Pancreas (tissue), 10 donors: ENCODE measurements at regions not wholly inside any gene's neighbourhood (a gene's known extent, or its start where the extent isn't known, plus 50 kb on each side); places are given as distances from the start of the nearest gene placed in this dataset.

ENCODE experiments used
- ATAC-seq, 4 donors: fragments of 200-7000 bp; cut with Tn5 transposase; one replicate each; pipeline versions ENCODE4 v1.8.0 to v1.9.1; 2020; ENCODE audit warnings: mild to moderate bottlenecking in 4 of 4, moderate library complexity in 4 of 4
- DNase-seq, 6 donors: peaks; one replicate each; pipeline ENCODE4 v3.0.0-alpha.2; 2020
- FAIRE-seq: peaks from 2 replicates; lab custom pipeline; 2012; peaks lifted over from hg19 to GRCh38; lab: Jason Lieb, UNC
- H3K27ac ChIP-seq, 4 donors: fragments of 200-600 bp; sonication (generic); 1 replicate in 3 of 4; 2 replicates in 1 of 4; pipeline versions ENCODE4 v1.5.0 to v1.8.0; 2020
- H3K27me3 ChIP-seq, 4 donors: fragments of 200-600 bp; one replicate each; pipeline ENCODE4 v1.8.0; 2021
- H3K36me3 ChIP-seq, 3 donors: fragments of 200-600 bp; sonication (generic) in 1 of 3; one replicate each; pipeline versions ENCODE4 v1.5.0 to v1.8.0; 2020 to 2021
- H3K4me1 ChIP-seq, 3 donors: fragments of 200-600 bp; one replicate each; pipeline ENCODE4 v1.8.0; 2021
- H3K4me3 ChIP-seq, 4 donors: fragments of 200-600 bp; sonication (generic) in 2 of 4; one replicate each; pipeline versions ENCODE4 v1.5.0 to v1.8.0; 2020 to 2021
- H3K9me3 ChIP-seq, 4 donors: fragments of 200-600 bp; one replicate each; pipeline ENCODE4 v1.8.0; 2021
- WGBS, 2 donors: extraction: QIAGEN DNeasy Blood & Tissue Kit; methylation state at CpG; one replicate each; pipeline ENCODE4 v1.1.7; 2013; 5-methylcytosine and 5-hydroxymethylcytosine counted together
- intact Hi-C, 3 donors: fragments of 100-400 bp; cut with DNase I; formaldehyde crosslinking; loops; one replicate each; pipeline versions ENCODE4 v1.11.1 to v1.14.2; 2022
- TF ChIP-seq, protein P1 (sequence below), 4 donors: fragments of 200-600 bp; sonication (generic) in 3 of 4; IDR thresholded peaks; one replicate each; pipeline versions ENCODE4 v1.5.0 to v1.8.0; 2021; ENCODE audit warnings: antibody characterized with exemption in 4 of 4
- donor health status: healthy with polysubstance abuse.
- donor health status: DM: no; HTN: no; CAD: no; lungs with moderate emphysema.
- donor health status: DM: no; HTN: no; CAD: no.
- donor health status: control.
- donor health status: control.
- donor health status: Bipolar disorder and iron deficiency.
- donor health status: DM: yes; HTN: yes; CAD: no.
- donor health status: DM: no; HTN: no; CAD: no.
- donor health status: DM: no; HTN: no; CAD: no.
- donor health status: DM: yes; HTN: yes; CAD: no.

DNA sequence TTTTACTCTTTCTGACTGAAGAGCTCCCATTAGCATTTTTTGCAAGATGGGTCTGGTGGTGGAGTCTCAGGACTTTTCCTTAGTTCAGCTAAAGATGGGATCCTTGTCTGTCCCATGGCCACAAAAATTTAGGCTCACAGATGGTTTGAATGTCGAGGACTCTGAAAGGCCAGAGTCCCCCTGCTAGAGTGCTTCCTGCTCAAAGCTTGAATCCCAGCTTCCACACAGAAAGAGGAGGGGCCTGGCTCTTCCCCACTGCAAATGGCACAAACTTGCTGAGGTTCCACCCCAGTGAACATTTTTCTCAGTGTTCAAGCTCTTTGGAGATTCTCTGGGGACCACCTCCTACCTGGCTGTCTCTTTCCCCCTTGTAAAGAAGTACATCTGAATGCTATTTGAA is 64.7 kb upstream of the UGT2B15 start:
- DNase-seq = no peak
- peak overlapping the region in 3 of 4 donors; percentile 28 to 81 (median 80) for H3K27ac ChIP-seq

DNA sequence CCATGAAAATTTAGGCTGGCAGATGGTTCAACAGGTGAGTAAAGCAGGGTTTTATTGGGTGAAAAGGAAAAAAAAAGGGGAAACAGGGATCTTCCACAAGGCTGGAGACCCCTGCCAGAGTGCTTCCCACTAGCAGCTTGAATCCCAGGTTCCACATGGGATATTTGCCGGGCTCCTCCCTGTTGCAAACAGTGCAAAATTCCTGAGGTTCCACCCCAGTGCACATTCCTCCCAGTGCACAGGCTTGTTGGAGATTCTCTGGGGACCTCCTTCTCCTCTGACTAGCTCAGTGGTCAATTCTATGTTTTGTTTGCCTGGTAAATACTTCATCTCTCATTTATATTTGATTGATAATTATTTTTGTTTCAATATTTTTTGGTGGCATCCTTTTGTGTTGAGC is 66.4 kb upstream of the UGT2B15 start:
- FAIRE-seq = no peak
- WGBS, 2 donors = 90 to 94% methylated on average over 1 of the region's 1 CpG
- intact Hi-C loops = no loop called here
- H3K4me1 ChIP-seq = peaks cover 16 to 26% (median 24%) of the 10 kb centered on the region in 3 donors
- H3K9me3 ChIP-seq = no peaks in the 10 kb centered on the region
- no peaks in the 10 kb centered on the region for H3K36me3 ChIP-seq
- no peak overlapping the region for H3K4me3 ChIP-seq
- TF ChIP-seq, protein P1, sequence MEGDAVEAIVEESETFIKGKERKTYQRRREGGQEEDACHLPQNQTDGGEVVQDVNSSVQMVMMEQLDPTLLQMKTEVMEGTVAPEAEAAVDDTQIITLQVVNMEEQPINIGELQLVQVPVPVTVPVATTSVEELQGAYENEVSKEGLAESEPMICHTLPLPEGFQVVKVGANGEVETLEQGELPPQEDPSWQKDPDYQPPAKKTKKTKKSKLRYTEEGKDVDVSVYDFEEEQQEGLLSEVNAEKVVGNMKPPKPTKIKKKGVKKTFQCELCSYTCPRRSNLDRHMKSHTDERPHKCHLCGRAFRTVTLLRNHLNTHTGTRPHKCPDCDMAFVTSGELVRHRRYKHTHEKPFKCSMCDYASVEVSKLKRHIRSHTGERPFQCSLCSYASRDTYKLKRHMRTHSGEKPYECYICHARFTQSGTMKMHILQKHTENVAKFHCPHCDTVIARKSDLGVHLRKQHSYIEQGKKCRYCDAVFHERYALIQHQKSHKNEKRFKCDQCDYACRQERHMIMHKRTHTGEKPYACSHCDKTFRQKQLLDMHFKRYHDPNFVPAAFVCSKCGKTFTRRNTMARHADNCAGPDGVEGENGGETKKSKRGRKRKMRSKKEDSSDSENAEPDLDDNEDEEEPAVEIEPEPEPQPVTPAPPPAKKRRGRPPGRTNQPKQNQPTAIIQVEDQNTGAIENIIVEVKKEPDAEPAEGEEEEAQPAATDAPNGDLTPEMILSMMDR (IDR thresholded peaks at IDR 0.05) = no peak
- H3K27me3 ChIP-seq = no peaks in the 10 kb centered on the region
- no peak overlapping the region for H3K27ac ChIP-seq
- DNase-seq = no peak
- no peak for ATAC-seq

More for the DNA sequence above, 64.7 kb upstream of the UGT2B15 start:
- 62 to 70% methylated on average over 1 of the region's 1 CpG for WGBS, 2 donors
- Histone ChIP-seq H3K36me3 (no peaks in the 10 kb centered on the region), H3K4me3 (no peak overlapping the region), H3K9me3 (no peaks in the 10 kb centered on the region), H3K4me1 (peaks cover 16 to 26% (median 24%) of the 10 kb centered on the region in 3 donors), H3K27me3 (no peaks in the 10 kb centered on the region)
- ATAC-seq (no peak), FAIRE-seq (no peak)
- TF ChIP-seq, protein P1 (IDR thresholded peaks at IDR 0.05) = no peak
- intact Hi-C loops = no loop called here

DNA sequence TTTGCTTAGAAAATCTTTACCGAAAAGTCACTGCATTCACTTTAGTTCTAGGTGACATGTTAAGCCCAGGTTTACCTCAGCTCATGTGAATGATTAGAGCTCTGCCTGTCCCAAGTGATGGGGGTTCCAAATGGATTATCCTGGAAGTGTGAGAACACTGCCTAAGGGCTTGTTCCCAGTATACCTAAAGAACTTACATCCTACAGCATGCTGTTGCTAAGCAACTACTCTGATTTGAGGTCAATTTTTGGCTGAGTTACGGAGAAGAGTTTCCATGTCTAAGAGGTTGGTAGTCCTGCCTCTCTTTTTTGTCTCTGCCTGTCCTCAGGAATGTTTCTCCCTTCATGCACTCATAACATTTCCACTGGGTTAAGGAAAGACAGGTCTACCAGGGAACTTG is 67.6 kb upstream of the UGT2B15 start:
- TF ChIP-seq, protein P1 (IDR thresholded peaks at IDR 0.05) = no peak
- DNase-seq (no peak), ATAC-seq (no peak), FAIRE-seq (no peak)
- Histone ChIP-seq H3K4me3 (no peak overlapping the region), H3K27ac (no peak overlapping the region), H3K27me3 (no peaks in the 10 kb centered on the region), H3K4me1 (peaks cover 16 to 25% (median 18%) of the 10 kb centered on the region in 3 donors), H3K36me3 (no peaks in the 10 kb centered on the region), H3K9me3 (no peaks in the 10 kb centered on the region)
- 95 to 97% methylated on average over 2 of the region's 2 CpGs for WGBS, 2 donors
- intact Hi-C loops = no loop called here

DNA sequence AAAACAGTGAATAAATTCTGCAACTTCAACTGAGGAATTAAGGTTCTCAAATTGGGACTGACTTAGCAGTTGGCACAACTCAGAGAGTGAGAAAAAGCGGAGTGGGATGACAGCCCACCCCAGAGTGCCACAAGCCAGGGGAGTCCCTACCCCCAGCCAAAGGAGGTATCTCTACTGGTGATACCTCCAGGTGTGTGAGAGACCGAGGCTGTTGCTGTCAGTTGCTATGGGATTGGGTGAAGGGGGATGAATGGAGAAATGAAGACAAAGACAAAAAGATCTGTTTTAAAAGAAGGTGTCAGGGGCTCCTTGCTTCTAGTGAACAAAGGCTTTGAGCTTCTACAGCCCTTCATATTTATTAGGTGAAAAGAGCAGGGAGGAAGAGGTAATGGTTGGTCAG is 71.4 kb upstream of the UGT2B10 start:
- TF ChIP-seq, protein P1 (IDR thresholded peaks at IDR 0.05) = no peak
- no peaks in the 10 kb centered on the region for H3K36me3 ChIP-seq
- no peak for FAIRE-seq
- no peaks in the 10 kb centered on the region for H3K9me3 ChIP-seq
- intact Hi-C loops = no loop called here
- ATAC-seq = peak in 2 of 4 donors; percentile 23 to 26
- 90 to 93% methylated on average over 2 of the region's 2 CpGs for WGBS, 2 donors
- H3K27me3 ChIP-seq = no peaks in the 10 kb centered on the region
- no peak overlapping the region for H3K4me3 ChIP-seq
- H3K27ac ChIP-seq = peak overlapping the region in 1 of 4 donors; percentile 15
- DNase-seq = no peak
- H3K4me1 ChIP-seq = peaks cover 0 to 21% (median 11%) of the 10 kb centered on the region in 3 donors

DNA sequence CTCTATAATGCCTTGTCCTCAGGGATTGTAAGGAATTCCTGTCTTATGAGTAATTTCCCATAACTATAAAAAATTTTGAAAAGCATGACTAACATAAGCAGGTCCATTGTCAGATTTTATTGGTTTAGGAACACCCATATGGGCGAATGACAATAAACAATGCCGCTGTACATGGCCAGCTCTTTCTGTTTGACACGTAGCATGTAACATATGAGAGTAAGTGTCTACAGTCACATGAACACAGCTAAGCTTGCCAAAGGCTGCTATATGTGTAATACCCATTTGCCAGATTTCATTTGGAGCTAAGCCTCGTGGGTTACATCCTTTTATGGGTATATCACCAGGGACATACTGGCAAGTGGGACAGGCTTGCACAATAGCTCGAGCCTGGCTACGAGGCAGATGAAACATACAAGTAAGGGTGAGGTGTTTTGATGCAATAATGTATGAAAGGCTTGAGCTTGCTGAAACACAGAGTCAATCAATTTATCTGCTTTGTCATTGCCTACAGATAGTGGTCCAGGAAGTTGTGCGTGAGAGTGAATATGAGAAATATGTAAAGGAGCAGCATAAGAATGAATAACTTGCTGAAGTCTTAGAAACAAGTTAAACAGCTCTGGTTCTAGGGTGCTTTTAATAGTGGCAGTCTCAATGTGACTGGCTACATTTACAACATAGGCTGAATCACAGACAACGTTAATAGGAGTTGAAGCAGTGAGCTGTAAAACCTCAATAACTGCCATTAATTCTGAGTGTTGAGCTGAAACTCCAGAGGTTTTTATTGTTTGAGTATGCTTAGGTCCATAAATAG is 67.4 kb upstream of the UGT2B10 start:
- peaks cover 0 to 17% (median 11%) of the 10 kb centered on the region in 3 donors for H3K4me1 ChIP-seq
- no peaks in the 10 kb centered on the region for H3K36me3 ChIP-seq
- no peaks in the 10 kb centered on the region for H3K27me3 ChIP-seq
- no peaks in the 10 kb centered on the region for H3K9me3 ChIP-seq
- TF ChIP-seq, protein P1 (IDR thresholded peaks at IDR 0.05) = no peak
- DNase-seq = no peak
- intact Hi-C loops = no loop called here
- FAIRE-seq = peak; percentile 65
- no peak overlapping the region for H3K27ac ChIP-seq
- peak in 1 of 4 donors; percentile 27 for ATAC-seq
- no peak overlapping the region for H3K4me3 ChIP-seq
- 72 to 79% methylated on average over 8 of the region's 8 CpGs for WGBS, 2 donors
